Limb (tissue), 2 donors: ENCODE measurements at regions not wholly inside any gene's neighbourhood (a gene's known extent, or its start where the extent isn't known, plus 50 kb on each side); places are given as distances from the start of the nearest gene placed in this dataset.

ENCODE experiments used
- DNase-seq, 2 donors: peaks; one replicate each; pipeline ENCODE4 v3.0.0-alpha.2; 2016; ENCODE audit errors: extremely low spot score in 2 of 2

- DNase-seq, result peak; percentile 71 to 77
Measured at GRCh38 chr17:77690271-77691161, 268.0 kb upstream of the TNRC6C start.

GRCh38 chr17:77691216-77692085 is 267.1 kb upstream of the TNRC6C start:
- DNase-seq, result no peak

- no peak for DNase-seq
Measured at GRCh38 chr17:77692571-77693161, 265.8 kb upstream of the TNRC6C start.

GRCh38 chr17:77693301-77693700 is 265.2 kb upstream of the TNRC6C start:
- DNase-seq, result no peak

- no peak for DNase-seq
Measured at GRCh38 chr17:77693776-77694175, 264.7 kb upstream of the TNRC6C start.

GRCh38 chr17:77694391-77695363 is 263.8 kb upstream of the TNRC6C start:
- no peak for DNase-seq

- no peak for DNase-seq
Measured at GRCh38 chr17:77695386-77695785, 263.1 kb upstream of the TNRC6C start.

- peak in 1 of 2 donors; percentile 61 for DNase-seq
Measured at GRCh38 chr17:77696151-77696720, 262.3 kb upstream of the TNRC6C start.

GRCh38 chr17:77696721-77697460 is 261.6 kb upstream of the TNRC6C start:
- peak; percentile 38 to 54 for DNase-seq

- DNase-seq, result no peak
Measured at GRCh38 chr17:77697480-77698400, 260.8 kb upstream of the TNRC6C start.

- no peak for DNase-seq
Measured at GRCh38 chr17:77698903-77699623, 259.4 kb upstream of the TNRC6C start.

- no peak for DNase-seq
Measured at GRCh38 chr17:77700165-77700881, 258.2 kb upstream of the TNRC6C start.

- DNase-seq, result no peak
Measured at GRCh38 chr17:77701996-77702395, 256.5 kb upstream of the TNRC6C start.

GRCh38 chr17:77704048-77704815 is 254.3 kb upstream of the TNRC6C start:
- no peak for DNase-seq

GRCh38 chr17:77706938-77707337 is 251.6 kb upstream of the TNRC6C start:
- DNase-seq, result no peak

GRCh38 chr17:77707546-77707945 is 251.0 kb upstream of the TNRC6C start:
- DNase-seq, result no peak

GRCh38 chr17:77708049-77708448 is 250.5 kb upstream of the TNRC6C start:
- DNase-seq, result no peak
